KMS-11 (cell line): ENCODE measurements at regions not wholly inside any gene's neighbourhood (a gene's known extent, or its start where the extent isn't known, plus 50 kb on each side); places are given as distances from the start of the nearest gene placed in this dataset.

Experiments used
- H2AFZ ChIP-seq: fragments of 200-600 bp; sonication (generic); 2 replicates; pipeline ENCODE4 v1.6.1; 2016; ENCODE audit warnings: antibody characterized with exemption, mixed run types, low read depth
- H3K27ac ChIP-seq: fragments of 200-600 bp; sonication (generic); 2 replicates; pipeline ENCODE4 v1.6.1; 2016; ENCODE audit warnings: mild to moderate bottlenecking, mixed run types
- H3K27me3 ChIP-seq: fragments of 200-600 bp; sonication (generic); 2 replicates; pipeline ENCODE4 v1.6.1; 2017; ENCODE audit warnings: mild to moderate bottlenecking, low read depth, mixed run types, moderate library complexity; ENCODE audit not compliant: insufficient read depth
- H3K36me3 ChIP-seq: fragments of 200-600 bp; sonication (generic); 2 replicates; pipeline ENCODE4 v1.6.1; 2017; ENCODE audit warnings: mild to moderate bottlenecking, mixed run types; ENCODE audit not compliant: insufficient read depth
- H3K4me1 ChIP-seq: fragments of 200-600 bp; sonication (generic); 2 replicates; pipeline ENCODE4 v1.6.1; 2016; ENCODE audit warnings: mild to moderate bottlenecking, low read depth, mixed run types; ENCODE audit not compliant: poor library complexity, severe bottlenecking
- H3K4me2 ChIP-seq: fragments of 200-600 bp; sonication (generic); 2 replicates; pipeline ENCODE4 v1.7.0; 2016; ENCODE audit warnings: mild to moderate bottlenecking, mixed run types
- H3K4me3 ChIP-seq: fragments of 200-600 bp; sonication (generic); IDR thresholded peaks from 2 replicates; pipeline ENCODE4 v1.6.1; 2017; ENCODE audit warnings: low read depth, low read length, mixed read lengths; ENCODE audit not compliant: insufficient read depth
- H3K79me2 ChIP-seq: fragments of 200-600 bp; sonication (generic); 2 replicates; pipeline ENCODE4 v1.6.1; 2016; ENCODE audit warnings: low read depth, mixed run types; ENCODE audit not compliant: insufficient read depth
- H3K9ac ChIP-seq: fragments of 200-600 bp; sonication (generic); 2 replicates; pipeline ENCODE4 v1.6.1; 2016; ENCODE audit warnings: mild to moderate bottlenecking, mixed run types
- H4K20me1 ChIP-seq: fragments of 200-600 bp; sonication (generic); 2 replicates; pipeline ENCODE4 v1.6.1; 2016; ENCODE audit warnings: mild to moderate bottlenecking, mixed run types; ENCODE audit not compliant: insufficient read depth
- CTCF ChIP-seq: fragments of 200-600 bp; sonication (generic); conservative IDR thresholded peaks from 2 replicates; pipeline ENCODE4 v1.6.1; 2017; ENCODE audit warnings: low read depth, mild to moderate bottlenecking, antibody characterized with exemption, low read length, moderate library complexity, mixed read lengths

GRCh38 chr3:148175214-148175613 is 522.5 kb upstream of the AGTR1 start:
- H3K27me3 ChIP-seq = no peaks in the 10 kb centered on the region
- no peak overlapping the region for H3K27ac ChIP-seq
- no peak overlapping the region for H2AFZ ChIP-seq
- H3K4me1 ChIP-seq = peaks cover 19% of the 10 kb centered on the region
- TF ChIP-seq CTCF = no peak
- no peak overlapping the region for H3K4me3 ChIP-seq
- no peaks in the 10 kb centered on the region for H3K79me2 ChIP-seq
- no peak overlapping the region for H3K9ac ChIP-seq
- H4K20me1 ChIP-seq = no peaks in the 10 kb centered on the region
- H3K36me3 ChIP-seq = no peaks in the 10 kb centered on the region
- no peak overlapping the region for H3K4me2 ChIP-seq

- Histone ChIP-seq H3K36me3 (no peaks in the 10 kb centered on the region), H3K4me2 (no peak overlapping the region), H3K9ac (no peak overlapping the region), H2AFZ (no peak overlapping the region), H3K27me3 (no peaks in the 10 kb centered on the region), H3K79me2 (no peaks in the 10 kb centered on the region), H3K27ac (no peak overlapping the region), H4K20me1 (no peaks in the 10 kb centered on the region), H3K4me3 (no peak overlapping the region), H3K4me1 (peaks cover 12% of the 10 kb centered on the region)
- TF ChIP-seq CTCF = no peak
Observed at GRCh38 chr3:148178503-148178902, 519.2 kb upstream of the AGTR1 start.

GRCh38 chr3:148184798-148185197 is 512.9 kb upstream of the AGTR1 start:
- H3K27me3 ChIP-seq = no peaks in the 10 kb centered on the region
- no peak overlapping the region for H2AFZ ChIP-seq
- no peaks in the 10 kb centered on the region for H4K20me1 ChIP-seq
- no peak for TF ChIP-seq CTCF
- no peak overlapping the region for H3K9ac ChIP-seq
- no peaks in the 10 kb centered on the region for H3K36me3 ChIP-seq
- H3K4me2 ChIP-seq = no peak overlapping the region
- no peaks in the 10 kb centered on the region for H3K79me2 ChIP-seq
- no peak overlapping the region for H3K27ac ChIP-seq
- H3K4me1 ChIP-seq = no peaks in the 10 kb centered on the region
- no peak overlapping the region for H3K4me3 ChIP-seq

- Histone ChIP-seq H3K27ac (no peak overlapping the region), H4K20me1 (no peaks in the 10 kb centered on the region), H2AFZ (no peak overlapping the region), H3K36me3 (no peaks in the 10 kb centered on the region), H3K79me2 (no peaks in the 10 kb centered on the region), H3K9ac (no peak overlapping the region), H3K4me3 (no peak overlapping the region), H3K27me3 (no peaks in the 10 kb centered on the region), H3K4me1 (no peaks in the 10 kb centered on the region), H3K4me2 (no peak overlapping the region)
- TF ChIP-seq CTCF = no peak
Observed at GRCh38 chr3:148186881-148187280, 510.8 kb upstream of the AGTR1 start.

GRCh38 chr3:148187296-148187695 is 510.4 kb upstream of the AGTR1 start:
- no peaks in the 10 kb centered on the region for H3K27me3 ChIP-seq
- H3K9ac ChIP-seq = no peak overlapping the region
- no peak overlapping the region for H3K27ac ChIP-seq
- H2AFZ ChIP-seq = no peak overlapping the region
- no peak for TF ChIP-seq CTCF
- H3K4me3 ChIP-seq = no peak overlapping the region
- H3K4me1 ChIP-seq = no peaks in the 10 kb centered on the region
- no peaks in the 10 kb centered on the region for H4K20me1 ChIP-seq
- H3K79me2 ChIP-seq = no peaks in the 10 kb centered on the region
- H3K36me3 ChIP-seq = no peaks in the 10 kb centered on the region
- H3K4me2 ChIP-seq = no peak overlapping the region
